C4-2B (cell line): ENCODE measurements at regions not wholly inside any gene's neighbourhood (a gene's known extent, or its start where the extent isn't known, plus 50 kb on each side); places are given as distances from the start of the nearest gene placed in this dataset.

Source experiments
- ZFX ChIP-seq: fragments of 450-650 bp; IDR thresholded peaks from 2 replicates; pipeline ENCODE4 v1.6.1; 2017
- TF ChIP-seq, protein P1 (sequence below): fragments of 450-650 bp; conservative IDR thresholded peaks from 2 replicates; pipeline ENCODE4 v1.5.1; 2017; ENCODE audit warnings: mild to moderate bottlenecking

DNA sequence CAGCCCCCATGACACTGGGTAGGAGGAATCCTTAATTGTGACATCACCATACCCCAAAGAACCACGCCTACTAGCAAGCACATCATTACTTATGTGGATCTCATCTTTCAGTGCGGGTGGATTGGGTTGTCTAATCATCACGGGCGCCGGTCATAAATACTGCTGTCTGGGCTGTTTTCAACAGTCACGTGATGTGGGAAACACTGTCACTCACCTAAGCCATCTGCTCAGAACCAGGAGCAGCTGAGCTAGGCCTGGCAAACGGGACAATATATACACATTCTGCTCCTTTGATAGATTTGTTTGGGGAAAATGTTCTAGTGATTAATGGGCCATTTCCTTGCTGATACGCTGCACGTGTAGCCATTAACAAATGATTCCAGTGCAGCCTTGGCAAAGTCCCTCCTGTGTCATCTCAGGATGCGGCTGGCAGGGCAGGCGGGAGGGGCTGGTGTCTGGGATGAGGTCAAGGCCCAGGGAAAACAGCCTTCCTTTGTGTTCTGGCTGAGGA is 145.9 kb upstream of the COPS8 start:
- TF ChIP-seq, protein P1, sequence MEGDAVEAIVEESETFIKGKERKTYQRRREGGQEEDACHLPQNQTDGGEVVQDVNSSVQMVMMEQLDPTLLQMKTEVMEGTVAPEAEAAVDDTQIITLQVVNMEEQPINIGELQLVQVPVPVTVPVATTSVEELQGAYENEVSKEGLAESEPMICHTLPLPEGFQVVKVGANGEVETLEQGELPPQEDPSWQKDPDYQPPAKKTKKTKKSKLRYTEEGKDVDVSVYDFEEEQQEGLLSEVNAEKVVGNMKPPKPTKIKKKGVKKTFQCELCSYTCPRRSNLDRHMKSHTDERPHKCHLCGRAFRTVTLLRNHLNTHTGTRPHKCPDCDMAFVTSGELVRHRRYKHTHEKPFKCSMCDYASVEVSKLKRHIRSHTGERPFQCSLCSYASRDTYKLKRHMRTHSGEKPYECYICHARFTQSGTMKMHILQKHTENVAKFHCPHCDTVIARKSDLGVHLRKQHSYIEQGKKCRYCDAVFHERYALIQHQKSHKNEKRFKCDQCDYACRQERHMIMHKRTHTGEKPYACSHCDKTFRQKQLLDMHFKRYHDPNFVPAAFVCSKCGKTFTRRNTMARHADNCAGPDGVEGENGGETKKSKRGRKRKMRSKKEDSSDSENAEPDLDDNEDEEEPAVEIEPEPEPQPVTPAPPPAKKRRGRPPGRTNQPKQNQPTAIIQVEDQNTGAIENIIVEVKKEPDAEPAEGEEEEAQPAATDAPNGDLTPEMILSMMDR = no peak
- no peak for TF ChIP-seq ZFX
